Breast epithelium (tissue), 3 donors: ENCODE measurements at regions not wholly inside any gene's neighbourhood (a gene's known extent, or its start where the extent isn't known, plus 50 kb on each side); places are given as distances from the start of the nearest gene placed in this dataset.

ENCODE experiments used
- POLR2A ChIP-seq: fragments of 450-650 bp; IDR thresholded peaks from one replicate; pipeline ENCODE4 v1.6.1; 2016; ENCODE audit warnings: antibody characterized with exemption, mild to moderate bottlenecking, moderate library complexity
- POLR2AphosphoS5 ChIP-seq, 3 donors: sonication (generic); formaldehyde crosslinking; IDR thresholded peaks; one replicate each; pipeline ENCODE4 v1.6.1; 2017; ENCODE audit warnings: antibody characterized with exemption in 3 of 3
- TF ChIP-seq, protein P1 (sequence below), 3 donors: fragments of 450-650 bp; IDR thresholded peaks; one replicate each; pipeline ENCODE4 v1.5.1; 2016 to 2017; ENCODE audit warnings: antibody characterized with exemption in 3 of 3, mild to moderate bottlenecking in 3 of 3, moderate library complexity in 3 of 3

DNA sequence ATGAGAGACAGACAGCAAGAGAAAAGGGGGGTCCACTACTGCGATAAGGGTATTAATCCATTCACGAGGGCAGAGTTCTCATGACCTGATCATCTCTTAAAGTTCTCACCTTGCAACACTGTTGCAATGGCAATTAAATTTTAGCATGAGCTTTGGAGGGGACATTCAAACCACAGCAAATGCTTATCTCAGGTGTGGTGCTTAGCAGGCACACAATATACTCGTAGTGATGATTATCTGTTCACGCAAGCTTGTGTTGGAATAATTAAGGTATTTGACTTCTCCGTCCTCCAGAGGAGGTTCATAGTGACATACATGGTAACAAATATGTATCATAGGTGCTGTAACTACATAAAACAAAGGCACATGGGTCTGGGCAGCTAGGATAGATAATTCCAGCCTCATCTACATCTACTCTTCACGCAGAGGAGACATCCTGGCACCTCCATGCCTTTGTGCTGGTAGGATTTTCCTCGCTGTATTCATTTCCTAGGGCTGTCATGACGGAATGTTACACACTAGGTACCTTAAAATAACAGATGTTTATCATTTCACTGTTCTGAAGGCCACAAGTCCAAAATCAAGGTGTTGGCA lies 221.2 kb downstream of the RBM19 start:
- TF ChIP-seq, protein P1, sequence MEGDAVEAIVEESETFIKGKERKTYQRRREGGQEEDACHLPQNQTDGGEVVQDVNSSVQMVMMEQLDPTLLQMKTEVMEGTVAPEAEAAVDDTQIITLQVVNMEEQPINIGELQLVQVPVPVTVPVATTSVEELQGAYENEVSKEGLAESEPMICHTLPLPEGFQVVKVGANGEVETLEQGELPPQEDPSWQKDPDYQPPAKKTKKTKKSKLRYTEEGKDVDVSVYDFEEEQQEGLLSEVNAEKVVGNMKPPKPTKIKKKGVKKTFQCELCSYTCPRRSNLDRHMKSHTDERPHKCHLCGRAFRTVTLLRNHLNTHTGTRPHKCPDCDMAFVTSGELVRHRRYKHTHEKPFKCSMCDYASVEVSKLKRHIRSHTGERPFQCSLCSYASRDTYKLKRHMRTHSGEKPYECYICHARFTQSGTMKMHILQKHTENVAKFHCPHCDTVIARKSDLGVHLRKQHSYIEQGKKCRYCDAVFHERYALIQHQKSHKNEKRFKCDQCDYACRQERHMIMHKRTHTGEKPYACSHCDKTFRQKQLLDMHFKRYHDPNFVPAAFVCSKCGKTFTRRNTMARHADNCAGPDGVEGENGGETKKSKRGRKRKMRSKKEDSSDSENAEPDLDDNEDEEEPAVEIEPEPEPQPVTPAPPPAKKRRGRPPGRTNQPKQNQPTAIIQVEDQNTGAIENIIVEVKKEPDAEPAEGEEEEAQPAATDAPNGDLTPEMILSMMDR (IDR thresholded peaks at IDR 0.05) = no peak
- TF ChIP-seq POLR2AphosphoS5 (IDR thresholded peaks at IDR 0.05) (no peak), POLR2A (no peak)
